WTC11 (cell line): ENCODE measurements at regions not wholly inside any gene's neighbourhood (a gene's known extent, or its start where the extent isn't known, plus 50 kb on each side); places are given as distances from the start of the nearest gene placed in this dataset.

Experiments used
- CREB1 ChIP-seq: sonication (generic); formaldehyde crosslinking; IDR thresholded peaks from 2 replicates; pipeline ENCODE4 v1.8.0; 2023; ENCODE audit warnings: mild to moderate bottlenecking, missing genetic modification reagents
- CTCF ChIP-seq: fragments of 200-600 bp; IDR thresholded peaks from 2 replicates; pipeline ENCODE4 v1.8.0; 2022; ENCODE audit warnings: antibody characterized with exemption
- ZNF317 ChIP-seq: sonication (generic); formaldehyde crosslinking; IDR thresholded peaks from 2 replicates; pipeline ENCODE4 v1.8.1; 2023; ENCODE audit warnings: low read depth, mild to moderate bottlenecking, moderate library complexity, missing genetic modification reagents, borderline replicate concordance
- TF ChIP-seq, protein P1 (sequence below): sonication (generic); formaldehyde crosslinking; conservative IDR thresholded peaks from 2 replicates; pipeline ENCODE4 v1.8.1; 2022; ENCODE audit warnings: mild to moderate bottlenecking, missing genetic modification reagents
- TF ChIP-seq, protein P2 (sequence below): sonication (generic); formaldehyde crosslinking; IDR thresholded peaks from 2 replicates; pipeline ENCODE4 v1.8.1; 2022; ENCODE audit warnings: low read depth, mild to moderate bottlenecking, moderate library complexity, missing genetic modification reagents, borderline replicate concordance

DNA sequence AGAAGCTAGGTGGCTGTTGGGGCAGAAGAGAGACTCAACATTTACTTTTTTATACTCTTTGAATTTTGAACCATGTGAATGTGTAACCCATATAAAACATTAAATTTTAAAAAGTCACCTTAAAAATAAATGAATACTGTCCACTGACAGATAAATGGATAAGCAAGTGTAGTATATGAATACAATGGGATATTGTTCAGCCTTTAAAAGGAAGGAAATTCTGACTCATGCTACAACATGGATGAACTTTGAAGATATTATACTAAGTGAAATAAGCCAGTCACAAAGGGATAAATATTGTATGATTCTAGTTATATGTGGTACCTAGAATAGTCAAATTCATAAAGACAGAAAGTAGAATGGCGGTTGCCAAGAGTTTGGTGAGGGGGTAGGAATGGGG, 113.9 kb downstream of the TMEM174 start:
- TF ChIP-seq CTCF: no peak
- no peak for TF ChIP-seq ZNF317 (CRISPR knock-in tag)
- no peak for TF ChIP-seq CREB1 (CRISPR knock-in tag)
- TF ChIP-seq, protein P1, sequence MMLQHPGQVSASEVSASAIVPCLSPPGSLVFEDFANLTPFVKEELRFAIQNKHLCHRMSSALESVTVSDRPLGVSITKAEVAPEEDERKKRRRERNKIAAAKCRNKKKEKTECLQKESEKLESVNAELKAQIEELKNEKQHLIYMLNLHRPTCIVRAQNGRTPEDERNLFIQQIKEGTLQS (CRISPR knock-in tag): no peak
- TF ChIP-seq, protein P2, sequence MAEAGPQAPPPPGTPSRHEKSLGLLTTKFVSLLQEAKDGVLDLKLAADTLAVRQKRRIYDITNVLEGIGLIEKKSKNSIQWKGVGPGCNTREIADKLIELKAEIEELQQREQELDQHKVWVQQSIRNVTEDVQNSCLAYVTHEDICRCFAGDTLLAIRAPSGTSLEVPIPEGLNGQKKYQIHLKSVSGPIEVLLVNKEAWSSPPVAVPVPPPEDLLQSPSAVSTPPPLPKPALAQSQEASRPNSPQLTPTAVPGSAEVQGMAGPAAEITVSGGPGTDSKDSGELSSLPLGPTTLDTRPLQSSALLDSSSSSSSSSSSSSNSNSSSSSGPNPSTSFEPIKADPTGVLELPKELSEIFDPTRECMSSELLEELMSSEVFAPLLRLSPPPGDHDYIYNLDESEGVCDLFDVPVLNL (CRISPR knock-in tag): no peak
